Right kidney (tissue), 1 donor: ENCODE measurements at regions not wholly inside any gene's neighbourhood (a gene's known extent, or its start where the extent isn't known, plus 50 kb on each side); places are given as distances from the start of the nearest gene placed in this dataset.

ENCODE experiments used
- DNase-seq: peaks from one replicate; pipeline ENCODE4 v3.0.0-alpha.2; 2016

DNA sequence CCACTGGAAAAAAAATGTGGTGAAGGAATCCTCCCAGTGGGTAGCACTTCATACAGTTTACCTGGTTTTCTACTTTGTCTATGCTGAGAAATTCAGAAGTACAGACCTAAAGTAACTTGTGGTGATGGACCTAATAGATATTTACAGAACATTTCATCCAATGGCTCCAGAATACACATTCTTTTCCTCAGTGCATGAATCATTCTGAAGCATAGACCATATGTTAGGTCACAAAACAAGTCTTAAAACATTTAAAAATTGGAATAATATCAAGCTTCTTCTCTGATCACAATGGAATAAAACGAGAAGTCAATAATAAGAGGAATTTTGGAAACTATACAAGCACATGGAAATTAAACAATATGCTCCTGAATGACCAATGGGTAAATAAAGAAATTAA is 450.1 kb upstream of the INTU start:
- DNase-seq: no peak

- no peak for DNase-seq
Measured at GRCh38 chr4:127188847-127189246, 443.9 kb upstream of the INTU start.

DNA sequence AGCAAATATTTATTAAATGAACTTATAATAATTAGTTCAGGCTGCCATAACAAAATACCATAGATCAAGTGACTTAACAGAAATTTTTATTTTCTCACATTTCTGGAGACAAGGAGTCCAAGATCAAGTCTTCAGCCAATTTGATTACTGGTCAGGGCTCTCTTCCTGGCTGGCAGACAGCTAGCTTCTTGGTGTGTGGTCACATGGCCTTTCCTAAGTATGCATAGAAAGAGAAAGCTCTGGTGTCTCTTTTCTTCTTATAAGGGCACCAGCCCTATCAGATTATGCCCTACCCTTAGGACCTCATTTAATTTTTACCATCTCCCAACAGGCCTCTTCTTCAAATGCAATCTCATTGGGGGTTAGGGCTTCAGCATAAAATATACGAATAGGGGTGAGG is 438.5 kb upstream of the INTU start:
- no peak for DNase-seq

GRCh38 chr4:127196655-127197352 is 436.0 kb upstream of the INTU start:
- DNase-seq: no peak

GRCh38 chr4:127203562-127204200 is 429.1 kb upstream of the INTU start:
- no peak for DNase-seq

- no peak for DNase-seq
Measured at GRCh38 chr4:127204322-127204721, 428.4 kb upstream of the INTU start.

DNA sequence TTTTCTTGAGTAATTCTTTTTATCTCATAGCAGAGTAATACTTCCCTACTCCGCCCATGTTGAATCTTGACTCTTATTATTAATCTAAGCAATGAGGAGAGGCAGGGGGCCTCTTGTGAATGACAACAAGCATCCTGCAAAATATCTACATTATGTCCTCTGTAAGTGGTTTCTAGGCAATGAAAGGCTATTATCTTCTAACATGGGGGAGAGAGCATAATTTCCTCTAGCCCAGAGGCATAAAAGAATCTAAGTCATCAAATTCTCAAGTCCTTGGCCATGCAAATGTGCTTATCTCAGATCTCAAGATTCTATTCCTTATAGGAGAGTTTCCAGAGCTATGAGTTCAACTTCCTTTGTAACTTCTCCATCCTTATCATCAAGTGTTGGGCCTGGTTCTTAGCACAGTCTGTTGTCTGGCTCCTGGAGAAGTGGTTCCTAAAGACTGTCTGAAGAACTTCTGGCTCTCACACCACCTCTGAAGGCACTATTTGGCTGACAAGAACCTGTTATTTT is 423.1 kb upstream of the INTU start:
- no peak for DNase-seq

DNA sequence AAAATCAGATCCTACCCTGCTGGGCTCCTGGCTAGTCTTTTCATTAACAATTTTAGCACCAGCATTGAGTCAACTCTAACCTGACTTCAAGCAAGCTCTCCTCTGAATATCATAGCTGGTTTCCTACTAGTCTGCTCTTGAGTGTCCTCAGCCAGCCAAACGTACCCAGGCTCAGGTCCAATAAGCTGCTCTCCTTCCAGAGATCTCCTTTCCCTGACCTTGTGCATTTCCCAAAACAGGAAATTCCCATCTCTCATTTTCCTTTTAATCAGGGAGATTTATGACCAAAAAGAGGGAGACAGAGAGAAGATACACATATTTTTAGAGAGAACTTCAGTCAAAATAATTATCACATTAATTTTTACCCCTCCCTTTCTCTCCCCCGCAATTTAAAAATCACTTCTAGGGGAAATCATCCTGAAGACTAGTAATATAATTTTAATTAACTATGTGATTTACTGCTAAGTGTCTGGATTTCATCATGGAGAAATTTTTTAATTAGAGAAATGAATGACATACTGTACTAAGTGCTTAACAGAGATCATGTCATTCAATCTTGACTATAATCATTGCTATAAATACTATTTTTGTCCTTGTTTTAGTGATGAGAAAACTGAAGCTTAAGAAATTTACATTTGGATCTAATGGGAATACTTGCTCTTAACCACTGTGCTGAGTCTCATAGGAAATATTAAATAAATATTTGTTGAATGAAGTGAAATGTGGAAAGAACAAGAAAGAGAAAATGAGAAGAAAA is 421.7 kb upstream of the INTU start:
- no peak for DNase-seq

DNA sequence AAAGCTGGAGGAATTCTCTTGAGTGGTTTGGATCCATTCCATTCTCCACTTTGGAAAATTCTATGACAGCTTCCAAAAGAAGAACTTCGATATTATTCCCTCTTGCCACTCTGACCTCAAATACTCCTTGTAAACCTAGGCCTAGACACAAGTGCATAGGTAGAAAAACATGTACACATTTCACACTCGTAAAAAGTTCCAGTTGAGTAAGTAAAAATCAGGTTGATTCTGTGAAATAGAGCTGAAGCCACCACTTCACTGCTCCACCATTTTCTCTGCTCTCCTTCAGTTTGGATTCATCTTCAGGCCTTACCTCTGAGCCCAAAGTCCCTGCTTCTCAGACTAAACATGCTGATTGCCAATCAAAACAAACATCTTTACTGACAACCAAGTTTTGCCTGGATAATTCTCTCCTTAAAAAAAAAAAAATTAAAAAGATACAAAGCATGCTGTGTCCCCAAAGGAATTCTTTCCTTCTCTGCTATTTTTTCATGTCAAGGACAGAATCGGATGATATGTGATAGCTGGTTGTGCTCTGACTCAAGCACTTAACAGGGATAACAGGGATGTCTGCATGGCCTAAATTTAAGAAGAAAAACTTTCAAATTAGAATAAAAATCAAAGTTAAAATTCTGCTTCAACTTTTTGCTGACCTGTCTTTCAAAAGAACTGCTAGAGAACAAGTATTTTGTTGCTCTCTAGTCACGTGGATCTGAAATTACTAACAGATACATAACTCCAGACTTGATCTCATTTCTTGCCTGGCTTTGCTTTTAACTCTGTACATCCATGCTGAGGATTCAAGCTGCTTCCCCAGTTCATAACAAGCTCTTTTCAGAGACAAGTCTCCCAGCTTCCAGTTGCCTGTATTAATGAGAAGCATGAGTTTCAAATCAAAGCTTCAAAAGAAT is 420.9 kb upstream of the INTU start:
- no peak for DNase-seq

GRCh38 chr4:127212701-127213100 is 420.1 kb upstream of the INTU start:
- no peak for DNase-seq

DNA sequence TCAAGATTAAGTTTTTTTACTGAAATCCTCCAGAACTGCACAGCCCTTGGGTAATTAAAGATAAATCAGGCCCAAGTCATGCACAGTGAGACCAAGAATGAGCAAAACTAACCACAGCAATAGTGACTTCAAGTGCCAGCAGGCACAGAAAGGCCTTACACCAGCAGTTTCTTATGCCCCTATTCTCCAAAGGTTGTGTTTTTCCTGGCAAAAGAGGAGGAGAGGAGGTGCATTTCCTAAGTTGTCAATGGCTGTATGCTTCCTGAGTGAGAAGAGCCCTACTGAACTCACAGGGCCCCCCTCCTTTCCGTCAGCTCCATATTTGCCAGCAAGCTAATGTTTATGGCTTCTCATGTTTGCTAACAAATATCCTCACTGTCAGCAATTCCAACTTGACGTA is 418.7 kb upstream of the INTU start:
- no peak for DNase-seq

DNA sequence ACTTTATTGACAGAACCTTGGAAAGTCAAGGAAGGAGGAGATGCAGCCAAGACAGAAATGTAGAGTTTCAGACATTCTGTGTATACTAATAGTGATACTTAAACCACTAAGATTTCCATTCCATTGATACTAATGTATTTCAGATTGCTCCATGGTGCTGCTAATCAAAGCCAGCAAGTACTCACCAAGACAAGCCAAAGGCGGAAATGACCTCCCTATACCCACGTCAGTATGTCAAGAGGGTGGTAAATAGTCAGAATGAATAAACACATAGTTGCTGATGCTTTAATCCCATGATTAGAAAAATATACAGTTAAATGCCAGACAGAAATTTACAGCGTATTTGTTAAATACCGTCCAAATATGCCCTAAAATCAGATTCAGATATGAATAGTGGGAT is 417.8 kb upstream of the INTU start:
- no peak for DNase-seq

- no peak for DNase-seq
Measured at GRCh38 chr4:127217586-127218229, 415.0 kb upstream of the INTU start.

DNA sequence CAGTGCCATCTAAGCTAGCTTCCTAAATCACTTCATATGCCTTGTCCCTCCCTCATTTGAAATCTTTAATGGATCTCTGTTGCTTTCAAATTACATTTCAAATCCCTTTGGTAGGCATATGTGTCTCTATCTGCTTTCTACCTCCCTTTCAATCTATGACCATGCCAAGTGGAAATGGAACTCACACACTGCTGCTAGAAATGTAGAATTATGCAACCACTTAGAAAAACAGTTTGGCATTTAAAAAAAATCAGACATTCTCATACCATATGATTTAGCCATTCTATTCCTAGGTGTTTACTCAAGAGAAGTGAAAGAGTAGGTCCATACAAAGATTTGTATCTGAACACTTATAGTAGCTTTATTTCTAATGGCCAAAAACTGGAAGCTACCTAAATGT is 413.5 kb upstream of the INTU start:
- DNase-seq: no peak

GRCh38 chr4:127224556-127224955 is 408.2 kb upstream of the INTU start:
- no peak for DNase-seq

GRCh38 chr4:127229855-127230608 is 402.7 kb upstream of the INTU start:
- DNase-seq: no peak

DNA sequence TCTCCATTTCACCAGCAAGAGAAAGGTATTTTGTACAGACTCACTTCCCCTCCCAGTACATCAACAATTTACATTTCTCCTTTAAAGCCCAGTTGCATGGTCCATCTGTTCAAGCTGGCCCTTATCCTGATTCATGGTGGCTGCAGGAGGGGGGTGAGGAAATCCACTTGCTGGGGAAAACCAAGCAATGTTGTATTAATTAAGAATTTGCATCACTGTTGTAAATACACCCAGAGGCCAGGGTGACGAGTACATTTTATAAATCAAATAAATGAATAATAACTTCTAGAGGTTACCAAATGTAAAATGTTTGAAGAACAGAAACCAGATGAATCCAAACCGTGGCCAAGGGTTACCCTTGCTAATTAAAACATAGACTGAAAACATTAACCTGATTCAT is 395.9 kb upstream of the INTU start:
- no peak for DNase-seq

DNA sequence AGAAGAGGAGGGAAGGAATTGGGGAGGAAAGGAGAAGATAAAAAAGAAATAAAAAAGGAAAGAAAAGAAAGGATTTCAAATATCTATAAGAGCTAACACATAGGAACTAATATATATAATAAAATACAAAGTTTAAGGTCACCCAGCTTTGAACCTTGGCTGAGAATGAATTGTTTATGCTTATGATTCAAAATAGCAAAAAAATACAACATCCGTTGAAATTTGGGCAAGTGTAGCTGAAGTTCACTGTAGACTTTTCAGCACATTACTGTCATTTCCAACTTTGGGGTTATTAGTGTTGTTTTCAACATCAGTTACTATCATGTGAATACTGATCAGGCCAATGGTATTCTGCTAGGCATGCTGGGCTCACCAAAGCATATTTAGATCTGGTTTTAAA is 395.2 kb upstream of the INTU start:
- no peak for DNase-seq

GRCh38 chr4:127238956-127239475 is 393.7 kb upstream of the INTU start:
- no peak for DNase-seq

DNA sequence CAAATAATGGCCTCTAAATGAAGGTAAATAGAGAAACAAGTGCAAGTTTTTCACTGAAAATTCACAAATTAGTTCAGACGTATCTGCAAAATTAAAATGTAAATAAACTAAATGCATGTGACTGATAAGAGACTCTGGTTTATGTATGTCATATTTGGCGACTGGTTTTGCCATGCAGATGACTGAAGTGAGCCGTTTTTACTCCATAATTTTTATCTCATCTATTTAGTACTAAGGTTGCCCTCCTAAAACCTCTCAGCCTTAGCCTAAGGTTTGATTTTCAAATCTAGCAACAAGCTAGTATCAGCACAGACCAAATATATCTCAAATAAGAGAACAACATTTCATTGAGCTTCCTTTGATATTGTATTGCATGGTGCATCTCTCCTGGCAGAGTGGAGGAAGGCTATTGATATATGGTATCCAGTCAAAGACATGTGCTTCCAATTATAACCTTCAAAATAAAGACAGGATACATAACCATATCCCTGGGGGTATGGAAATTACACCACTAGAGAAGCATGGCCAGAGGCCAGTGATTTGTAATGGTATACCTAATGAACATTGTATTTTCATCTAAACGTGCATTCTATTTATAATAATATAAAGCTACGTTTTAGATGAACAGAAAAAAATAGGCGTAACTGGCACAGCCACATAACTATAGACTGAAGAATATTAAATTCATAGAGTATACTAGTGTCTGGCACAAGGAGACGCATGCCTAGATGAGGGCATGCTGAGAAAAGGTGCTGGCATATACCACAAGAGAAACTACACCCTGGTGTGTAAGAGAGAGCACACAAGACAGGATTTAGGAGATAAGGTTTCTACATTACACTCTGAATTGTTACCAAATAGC is 392.6 kb upstream of the INTU start:
- DNase-seq: no peak
